K562 (cell line): ENCODE measurements at regions not wholly inside any gene's neighbourhood (a gene's known extent, or its start where the extent isn't known, plus 50 kb on each side); places are given as distances from the start of the nearest gene placed in this dataset.
"Not testable (repeated sequence)": the region's sequence is repeated elsewhere in the genome, so short reads cannot be mapped to it uniquely, and the experiment has no call there.

Source experiments
- ATAC-seq: fragments of 200-7000 bp; cut with Tn5 transposase; 3 replicates; pipeline ENCODE4 v1.9.1; 2020; ENCODE audit warnings: moderate library complexity
- BruUV-seq: library from RNA; stranded (reverse); fragments of 400-500 nt; replicated peaks from 2 replicates; lab custom pipeline; 2021; lab: Mats Ljungman, UMichigan
- CTCF ChIA-PET: fragments of 300-600 bp; formaldehyde crosslinking; extraction: SDS; loops from one replicate; lab custom pipeline; 2021; ENCODE audit warnings: low intra/inter-chr PET ratio; lab: Yijun Ruan, JAX
- POLR2A ChIA-PET: fragments of 300-600, 350-650 bp; sonication (Branson Sonifier 250); formaldehyde crosslinking; extraction: SDS; loops from one replicate; lab custom pipeline; 2021; ENCODE audit warnings: antibody characterized with exemption, inconsistent platforms; lab: Yijun Ruan, JAX
- DNase-seq, 4 experiments: peaks; one replicate each; pipeline versions ENCODE4 v3.0.0 to v3.0.0-alpha.2; 2011 to 2018; ENCODE audit warnings: low spot score in 3 of 4, mixed read lengths in 3 of 4; ENCODE audit errors: extremely low read depth in 1 of 4
- FAIRE-seq: peaks from 2 replicates; lab custom pipeline; 2011; peaks lifted over from hg19 to GRCh38; lab: Jason Lieb, UNC
- H2AFZ ChIP-seq: 2 replicates; pipeline ENCODE4 v1.6.0; 2011; ENCODE audit warnings: low read depth, low read length, control low read depth, inconsistent platforms
- H3K27ac ChIP-seq: fragments of 200-600 bp; 3 replicates; pipeline ENCODE4 v1.8.0; 2011; ENCODE audit warnings: low read depth, mild to moderate bottlenecking, control low read depth, inconsistent platforms, low read length, moderate library complexity, mixed read lengths; ENCODE audit errors: extremely low read depth
- H3K27me3 ChIP-seq, 2 experiments: fragments of 300-600 bp in 1 of 2; 2 replicates in 1 of 2; 3 replicates in 1 of 2; pipeline versions ENCODE4 v1.6.0 to v1.8.0; 2011; ENCODE audit warnings: inconsistent platforms in 2 of 2, low read length in 2 of 2, mild to moderate bottlenecking in 1 of 2, mixed read lengths in 1 of 2, moderate library complexity in 1 of 2; ENCODE audit not compliant: control insufficient read depth in 2 of 2, insufficient read depth in 2 of 2
- H3K36me3 ChIP-seq: fragments of 300-600 bp; 3 replicates; pipeline ENCODE4 v1.8.0; 2011; ENCODE audit warnings: mild to moderate bottlenecking, low read length, inconsistent platforms; ENCODE audit not compliant: control insufficient read depth, insufficient read depth
- H3K4me1 ChIP-seq, 2 experiments: fragments of 200-600 bp in 1 of 2; replicated peaks in 1 of 2; 2 replicates in 1 of 2; 3 replicates in 1 of 2; pipeline versions ENCODE4 v1.5.1 to v1.8.0; 2011; ENCODE audit warnings: inconsistent platforms in 2 of 2, low read length in 2 of 2, mild to moderate bottlenecking in 1 of 2, mixed read lengths in 1 of 2, moderate library complexity in 1 of 2; ENCODE audit not compliant: control insufficient read depth in 2 of 2, insufficient read depth in 2 of 2
- H3K4me2 ChIP-seq: 2 replicates; pipeline ENCODE4 v1.6.1; 2011; ENCODE audit warnings: low read length, control low read depth, inconsistent platforms, mixed read lengths; ENCODE audit not compliant: insufficient read depth
- H3K4me3 ChIP-seq: fragments of 200-600 bp; sonication (generic), shearing (Covaris generic); 2 replicates; pipeline ENCODE4 v1.5.1; 2016; ENCODE audit warnings: control low read depth, inconsistent platforms
- H3K79me2 ChIP-seq: fragments of 200-600 bp; 3 replicates; pipeline ENCODE4 v1.8.0; 2011; ENCODE audit warnings: low read length, inconsistent platforms; ENCODE audit not compliant: control insufficient read depth, insufficient read depth
- H3K9ac ChIP-seq, 2 experiments: 2 replicates each; pipeline versions ENCODE4 v1.6.0 to v1.6.1; 2011; ENCODE audit warnings: low read depth in 2 of 2, low read length in 2 of 2, control low read depth in 1 of 2, inconsistent platforms in 1 of 2, mild to moderate bottlenecking in 1 of 2, mixed read lengths in 1 of 2; ENCODE audit not compliant: insufficient read depth in 1 of 2
- H3K9me1 ChIP-seq: one replicate; pipeline ENCODE4 v1.6.0; 2011; ENCODE audit warnings: inconsistent platforms, mild to moderate bottlenecking, low read length, moderate library complexity; ENCODE audit not compliant: control insufficient read depth, insufficient read depth
- H3K9me3 ChIP-seq: replicated peaks from 2 replicates; pipeline ENCODE4 v1.5.1; 2011; ENCODE audit warnings: low read depth, low read length, inconsistent platforms; ENCODE audit not compliant: control insufficient read depth, insufficient read depth
- H4K20me1 ChIP-seq: replicated peaks from 2 replicates; pipeline ENCODE4 v1.6.1; 2011; ENCODE audit warnings: low read length, inconsistent platforms, mixed read lengths; ENCODE audit not compliant: control insufficient read depth, insufficient read depth
- CEBPG ChIP-seq, 3 experiments: fragments of 200-800 bp in 1 of 3; sonication (Bioruptor generic) in 1 of 3; sonication (generic) in 1 of 3; formaldehyde crosslinking in 1 of 3; IDR thresholded peaks in 2 of 3; conservative IDR thresholded peaks in 1 of 3; 2 replicates each; pipeline versions ENCODE4 v1.6.1 to v1.8.0; 2016 to 2022; ENCODE audit warnings: missing compliant biosample characterization in 2 of 3, missing genetic modification characterization in 2 of 3, mild to moderate bottlenecking in 1 of 3, missing genetic modification reagents in 1 of 3
- EWSR1 ChIP-seq: fragments of 450-650 bp; IDR thresholded peaks from 2 replicates; pipeline ENCODE4 v1.6.1; 2018; ENCODE audit warnings: borderline replicate concordance, mild to moderate bottlenecking, low read depth, moderate library complexity; ENCODE audit not compliant: partially characterized antibody
- NFIC ChIP-seq: fragments of 450-650 bp; IDR thresholded peaks from 2 replicates; pipeline ENCODE4 v1.6.1; 2017; ENCODE audit warnings: mild to moderate bottlenecking, inconsistent platforms
- ZNF584 ChIP-seq: fragments of 200-800 bp; sonication (Bioruptor generic); IDR thresholded peaks from 2 replicates; pipeline ENCODE4 v1.6.1; 2016; ENCODE audit warnings: low read depth, mild to moderate bottlenecking, missing genetic modification characterization, missing compliant biosample characterization
- whole genome bisulfite sequencing: fragments of 100-300 bp; shearing (Covaris generic); methylation state at CpG from one replicate; pipeline ENCODE4 v1.1.6; 2016; ENCODE audit warnings: low coverage, mixed read lengths; ENCODE audit not compliant: insufficient coverage; ENCODE audit errors: missing lambda C conversion rate; 5-methylcytosine and 5-hydroxymethylcytosine counted together
- in situ Hi-C: fragments of 300-500 bp; cut with MboI; formaldehyde crosslinking; loops from 4 replicates; pipeline ENCODE4 v1.15.0; 2018; ENCODE audit warnings: inconsistent platforms, mixed read lengths
- intact Hi-C: fragments of 100-400 bp; cut with micrococcal nuclease; formaldehyde crosslinking; loops from 2 replicates; pipeline ENCODE4 v1.14.2; 2022
- TF ChIP-seq, protein P1 (sequence below), 2 experiments: fragments of 450-650 bp in 1 of 2; sonication (generic) in 1 of 2; formaldehyde crosslinking in 1 of 2; IDR thresholded peaks in 1 of 2; conservative IDR thresholded peaks in 1 of 2; 2 replicates each; pipeline versions ENCODE4 v1.6.1 to v1.8.1; 2016 to 2023; ENCODE audit warnings: mild to moderate bottlenecking in 2 of 2, moderate library complexity in 2 of 2, inconsistent platforms in 1 of 2, missing genetic modification reagents in 1 of 2

DNA sequence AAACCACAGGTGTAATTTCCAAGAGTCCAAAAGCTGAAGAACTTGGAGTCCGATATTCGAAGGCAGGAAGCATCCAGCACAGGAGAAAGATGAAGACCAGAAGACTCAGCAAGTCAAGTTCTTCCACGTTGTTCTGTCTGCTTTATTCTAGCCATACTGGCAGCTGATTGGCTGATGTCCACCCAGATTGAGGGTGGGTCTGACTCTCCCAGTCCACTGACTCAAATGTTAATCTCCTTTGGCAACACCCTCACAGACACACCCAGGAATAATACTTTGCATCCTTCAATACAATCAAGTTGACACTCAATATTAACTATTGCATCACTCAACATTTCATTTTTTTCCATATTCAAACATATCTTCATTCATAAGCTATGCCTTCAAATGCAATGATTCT lies 99.5 kb downstream of the SLC25A46 start:
- H3K36me3 ChIP-seq; H3K79me2 ChIP-seq; in situ Hi-C loops; H3K9me1 ChIP-seq; FAIRE-seq; CTCF ChIA-PET; H3K4me3 ChIP-seq; POLR2A ChIA-PET; H3K27me3 ChIP-seq; H4K20me1 ChIP-seq; H2AFZ ChIP-seq; H3K9me3 ChIP-seq; H3K4me1 ChIP-seq; H3K9ac ChIP-seq; H3K27ac ChIP-seq; ATAC-seq; H3K4me2 ChIP-seq; BruUV-seq; intact Hi-C loops; DNase-seq; TF ChIP-seq CEBPG (CRISPR knock-in tag; IDR thresholded peaks at IDR 0.05): not testable (repeated sequence)
- WGBS: 0% methylated on average over 3 of the region's 3 CpGs
- TF ChIP-seq, protein P1, sequence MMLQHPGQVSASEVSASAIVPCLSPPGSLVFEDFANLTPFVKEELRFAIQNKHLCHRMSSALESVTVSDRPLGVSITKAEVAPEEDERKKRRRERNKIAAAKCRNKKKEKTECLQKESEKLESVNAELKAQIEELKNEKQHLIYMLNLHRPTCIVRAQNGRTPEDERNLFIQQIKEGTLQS (IDR thresholded peaks at IDR 0.05): peak; percentile 27; the same call in 1 of the 2 replicates
- TF ChIP-seq, protein P1 (CRISPR knock-in tag; conservative IDR thresholded peaks at IDR 0.05): not testable (repeated sequence)
- peak in 1 of 2 experiments; percentile 71; a peak in 2 of 4 replicates for TF ChIP-seq CEBPG (tag; conservative IDR thresholded peaks at IDR 0.05 in 1 of 2, IDR thresholded peaks at IDR 0.05 in 1 of 2)

DNA sequence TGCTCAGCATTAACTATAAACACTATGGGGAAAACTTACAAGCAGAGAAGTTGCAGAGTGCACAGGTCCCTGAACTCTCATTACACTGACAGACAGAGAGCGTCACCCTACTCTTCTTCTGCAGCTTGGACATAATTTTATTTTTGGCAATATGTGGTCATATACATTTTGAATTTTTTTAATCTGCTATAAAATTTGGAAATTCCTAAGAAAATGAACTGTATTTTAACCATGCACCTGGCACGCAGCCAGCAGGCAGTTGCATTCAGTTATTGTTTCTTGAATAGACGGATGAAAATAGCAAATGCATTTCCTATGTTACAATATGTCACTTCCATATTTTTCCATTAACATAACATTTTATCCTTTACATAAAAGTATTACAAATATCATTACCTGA lies 100.2 kb downstream of the SLC25A46 start:
- H3K9ac ChIP-seq: no peak overlapping the region
- WGBS: 0% methylated on average over 3 of the region's 3 CpGs
- no peak for DNase-seq
- H3K27me3 ChIP-seq: no peaks in the 10 kb centered on the region
- no peaks in the 10 kb centered on the region for H3K36me3 ChIP-seq
- H3K4me1 ChIP-seq: no peaks in the 10 kb centered on the region
- H3K9me3 ChIP-seq: no peaks in the 10 kb centered on the region
- CTCF ChIA-PET: no interaction called here
- no peak for ATAC-seq
- intact Hi-C loops (no loop called here), in situ Hi-C loops (no loop called here)
- no peak overlapping the region for H3K27ac ChIP-seq
- no peak for FAIRE-seq
- H3K4me2 ChIP-seq: no peak overlapping the region
- H3K79me2 ChIP-seq: no peaks in the 10 kb centered on the region
- no peaks in the 10 kb centered on the region for H3K9me1 ChIP-seq
- no peak overlapping the region for H2AFZ ChIP-seq
- H4K20me1 ChIP-seq: no peaks in the 10 kb centered on the region
- no peak for TF ChIP-seq ZNF584 (CRISPR knock-in tag)
- no peak for TF ChIP-seq EWSR1
- TF ChIP-seq NFIC: peak; percentile 52; the same call in 1 of the 2 replicates
- no TSS peak for BruUV-seq
- POLR2A ChIA-PET: no interaction called here
- no peak overlapping the region for H3K4me3 ChIP-seq
